Lower lobe of right lung (tissue), 2 donors: ENCODE measurements at regions not wholly inside any gene's neighbourhood (a gene's known extent, or its start where the extent isn't known, plus 50 kb on each side); places are given as distances from the start of the nearest gene placed in this dataset.

Experiments used
- ATAC-seq, 2 donors: fragments of 200-7000 bp; cut with Tn5 transposase; one replicate each; pipeline ENCODE4 v1.9.1; 2020 to 2022; ENCODE audit warnings: mild to moderate bottlenecking in 2 of 2, moderate library complexity in 2 of 2
- DNase-seq: peaks from one replicate; pipeline ENCODE4 v3.0.0-alpha.2; 2020
- H3K27ac ChIP-seq: fragments of 200-600 bp; one replicate; pipeline ENCODE4 v1.8.0; 2022
- H3K27me3 ChIP-seq: fragments of 200-600 bp; one replicate; pipeline ENCODE4 v1.8.0; 2022; ENCODE audit warnings: low read depth
- H3K36me3 ChIP-seq: fragments of 200-600 bp; one replicate; pipeline ENCODE4 v1.8.0; 2022; ENCODE audit warnings: mild to moderate bottlenecking
- H3K4me1 ChIP-seq: fragments of 200-600 bp; one replicate; pipeline ENCODE4 v1.8.0; 2022
- H3K4me3 ChIP-seq: fragments of 200-600 bp; one replicate; pipeline ENCODE4 v1.8.0; 2022; ENCODE audit warnings: mild to moderate bottlenecking
- H3K9me3 ChIP-seq: fragments of 200-600 bp; one replicate; pipeline ENCODE4 v1.8.0; 2022
- intact Hi-C: fragments of 100-400 bp; cut with DNase I; formaldehyde crosslinking; loops from one replicate; pipeline ENCODE4 v1.11.0; 2022
- TF ChIP-seq, protein P1 (sequence below): fragments of 200-600 bp; IDR thresholded peaks from one replicate; pipeline ENCODE4 v1.8.0; 2022; ENCODE audit warnings: antibody characterized with exemption, mild to moderate bottlenecking
- donor health status: DM: no; HTN: yes; CAD: no; lungs with severe emphysema.

DNA sequence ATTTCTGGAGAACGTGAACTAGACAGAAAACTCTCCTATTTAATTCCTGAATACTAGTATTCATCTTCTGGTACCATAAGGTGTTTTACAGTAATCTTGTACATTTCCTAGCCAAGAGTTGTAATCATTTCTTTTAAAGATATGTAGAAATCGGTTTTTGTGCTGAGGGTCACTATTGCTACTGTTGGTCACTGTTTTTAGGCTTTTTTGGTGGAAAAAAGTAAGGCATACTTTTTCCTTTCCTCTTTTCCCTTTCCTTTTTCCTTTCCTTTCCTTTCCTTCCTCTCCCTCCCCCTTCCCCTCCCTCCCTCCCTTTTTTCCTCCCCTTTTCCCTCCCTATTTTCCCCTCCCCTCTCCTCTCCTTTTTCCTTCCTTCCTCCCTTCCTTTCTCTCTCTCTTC is 706.4 kb upstream of the GOT2 start:
- no peaks in the 10 kb centered on the region for H3K27me3 ChIP-seq
- ATAC-seq: no peak
- intact Hi-C loops: no loop called here

DNA sequence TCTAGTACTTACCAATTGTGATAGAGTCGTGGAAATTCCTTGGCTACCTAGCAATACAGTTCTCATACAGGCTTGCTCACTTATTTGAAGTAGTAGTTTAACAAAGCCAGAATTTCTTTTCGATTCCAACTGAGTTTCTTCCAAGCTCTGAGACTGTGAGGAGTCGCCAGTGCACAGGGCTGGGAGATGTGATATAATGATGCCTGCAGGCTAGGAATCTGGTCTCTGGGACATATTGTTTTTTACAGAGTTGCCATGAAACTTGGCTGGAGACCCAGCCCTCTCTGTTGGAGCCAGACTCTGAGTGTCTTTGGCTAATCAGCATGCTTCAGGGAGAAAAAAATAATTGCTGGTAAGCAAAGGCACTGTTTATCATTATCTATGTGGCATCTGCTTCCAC is 698.8 kb upstream of the GOT2 start:
- TF ChIP-seq, protein P1, sequence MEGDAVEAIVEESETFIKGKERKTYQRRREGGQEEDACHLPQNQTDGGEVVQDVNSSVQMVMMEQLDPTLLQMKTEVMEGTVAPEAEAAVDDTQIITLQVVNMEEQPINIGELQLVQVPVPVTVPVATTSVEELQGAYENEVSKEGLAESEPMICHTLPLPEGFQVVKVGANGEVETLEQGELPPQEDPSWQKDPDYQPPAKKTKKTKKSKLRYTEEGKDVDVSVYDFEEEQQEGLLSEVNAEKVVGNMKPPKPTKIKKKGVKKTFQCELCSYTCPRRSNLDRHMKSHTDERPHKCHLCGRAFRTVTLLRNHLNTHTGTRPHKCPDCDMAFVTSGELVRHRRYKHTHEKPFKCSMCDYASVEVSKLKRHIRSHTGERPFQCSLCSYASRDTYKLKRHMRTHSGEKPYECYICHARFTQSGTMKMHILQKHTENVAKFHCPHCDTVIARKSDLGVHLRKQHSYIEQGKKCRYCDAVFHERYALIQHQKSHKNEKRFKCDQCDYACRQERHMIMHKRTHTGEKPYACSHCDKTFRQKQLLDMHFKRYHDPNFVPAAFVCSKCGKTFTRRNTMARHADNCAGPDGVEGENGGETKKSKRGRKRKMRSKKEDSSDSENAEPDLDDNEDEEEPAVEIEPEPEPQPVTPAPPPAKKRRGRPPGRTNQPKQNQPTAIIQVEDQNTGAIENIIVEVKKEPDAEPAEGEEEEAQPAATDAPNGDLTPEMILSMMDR: no peak
- Histone ChIP-seq H3K9me3 (no peaks in the 10 kb centered on the region), H3K27ac (no peak overlapping the region), H3K27me3 (no peaks in the 10 kb centered on the region), H3K36me3 (no peaks in the 10 kb centered on the region), H3K4me3 (no peak overlapping the region), H3K4me1 (no peaks in the 10 kb centered on the region)
- ATAC-seq: no peak
- no peak for DNase-seq
- intact Hi-C loops: no loop called here

More for the DNA sequence above, 706.4 kb upstream of the GOT2 start:
- DNase-seq: no peak
- Histone ChIP-seq H3K27ac (no peak overlapping the region), H3K4me1 (no peaks in the 10 kb centered on the region), H3K9me3 (no peaks in the 10 kb centered on the region), H3K36me3 (no peaks in the 10 kb centered on the region), H3K4me3 (no peak overlapping the region)
- TF ChIP-seq, protein P1: no peak

DNA sequence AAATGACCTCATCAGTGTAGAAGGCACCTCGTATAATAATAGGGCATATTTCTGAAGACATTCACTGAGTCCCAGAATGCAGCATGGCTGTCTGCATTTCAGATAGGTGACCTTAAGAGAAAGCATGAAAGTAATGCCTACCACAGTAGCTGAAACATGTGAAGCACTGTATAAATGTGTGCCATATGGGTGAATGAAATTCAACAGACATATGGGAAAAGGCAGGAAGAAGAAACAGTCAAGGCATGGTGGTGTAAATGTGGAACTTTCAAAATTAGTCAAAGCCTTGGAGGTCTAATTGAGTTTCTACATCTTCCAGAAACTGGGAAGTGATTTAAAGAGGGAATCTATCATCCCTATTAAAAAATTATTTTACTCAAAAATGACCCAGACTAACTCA is 698.2 kb upstream of the GOT2 start:
- Histone ChIP-seq H3K4me3 (no peak overlapping the region), H3K27ac (no peak overlapping the region), H3K27me3 (no peaks in the 10 kb centered on the region), H3K9me3 (no peaks in the 10 kb centered on the region), H3K36me3 (no peaks in the 10 kb centered on the region), H3K4me1 (no peaks in the 10 kb centered on the region)
- TF ChIP-seq, protein P1: no peak
- ATAC-seq: no peak
- intact Hi-C loops: no loop called here
- no peak for DNase-seq

DNA sequence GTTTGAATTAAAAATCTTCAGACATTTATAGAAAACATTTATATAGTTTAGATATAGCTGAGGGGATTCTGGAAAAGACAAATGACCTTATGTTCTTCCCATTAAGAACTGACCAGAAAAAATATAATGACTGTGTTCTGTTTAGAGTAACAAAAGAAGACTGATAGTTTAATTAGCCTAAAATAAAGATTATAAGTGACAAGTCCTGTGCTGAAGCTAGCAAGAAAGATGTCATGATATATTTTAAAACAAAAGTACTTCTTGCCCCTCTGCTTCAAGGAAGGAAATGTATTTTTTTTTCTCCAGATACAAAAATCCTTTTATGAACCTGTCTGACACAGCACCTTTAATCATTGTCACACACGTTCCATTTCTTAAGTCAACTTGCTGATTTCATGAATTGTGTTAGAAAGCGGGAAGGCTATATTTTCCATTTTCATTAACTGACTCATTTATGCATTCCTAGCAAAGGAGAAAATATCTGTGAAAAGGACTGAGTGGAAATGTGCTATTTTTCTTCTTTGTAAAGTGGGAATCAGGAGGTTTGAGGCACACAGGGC is 690.7 kb upstream of the GOT2 start:
- Histone ChIP-seq H3K9me3 (no peaks in the 10 kb centered on the region), H3K4me3 (no peak overlapping the region), H3K4me1 (no peaks in the 10 kb centered on the region), H3K36me3 (no peaks in the 10 kb centered on the region), H3K27me3 (no peaks in the 10 kb centered on the region), H3K27ac (no peak overlapping the region)
- no peak for ATAC-seq
- TF ChIP-seq, protein P1: no peak
- intact Hi-C loops: no loop called here
- no peak for DNase-seq

GRCh38 chr16:59411961-59412841 is 678.1 kb upstream of the GOT2 start:
- Histone ChIP-seq H3K27ac (no peak overlapping the region), H3K27me3 (no peaks in the 10 kb centered on the region), H3K4me3 (no peak overlapping the region), H3K4me1 (no peaks in the 10 kb centered on the region), H3K36me3 (no peaks in the 10 kb centered on the region), H3K9me3 (no peaks in the 10 kb centered on the region)
- no peak for ATAC-seq
- intact Hi-C loops: no loop called here
- no peak for DNase-seq
- TF ChIP-seq, protein P1: no peak
